RWPE1 (cell line): ENCODE measurements at regions not wholly inside any gene's neighbourhood (a gene's known extent, or its start where the extent isn't known, plus 50 kb on each side); places are given as distances from the start of the nearest gene placed in this dataset.

Experiments used
- CTCF ChIA-PET: fragments of 350-600 bp; sonication (Branson Sonifier 250); formaldehyde crosslinking; extraction: SDS; loops from one replicate; lab custom pipeline; 2021; lab: Yijun Ruan, JAX
- POLR2A ChIA-PET: fragments of 400-600 bp; formaldehyde crosslinking; extraction: SDS; loops from one replicate; lab custom pipeline; 2020; ENCODE audit warnings: antibody characterized with exemption; ENCODE audit not compliant: low non-redundant PET; lab: Yijun Ruan, JAX
- DNase-seq: peaks from one replicate; pipeline ENCODE4 v3.0.0; 2012; ENCODE audit warnings: low spot score
- H3K27ac ChIP-seq: fragments of 450-650 bp; 2 replicates; pipeline ENCODE4 v1.5.1; 2017
- TF ChIP-seq, protein P1 (sequence below): fragments of 450-650 bp; conservative IDR thresholded peaks from 2 replicates; pipeline ENCODE4 v1.5.1; 2017; ENCODE audit warnings: low read depth, mild to moderate bottlenecking

DNA sequence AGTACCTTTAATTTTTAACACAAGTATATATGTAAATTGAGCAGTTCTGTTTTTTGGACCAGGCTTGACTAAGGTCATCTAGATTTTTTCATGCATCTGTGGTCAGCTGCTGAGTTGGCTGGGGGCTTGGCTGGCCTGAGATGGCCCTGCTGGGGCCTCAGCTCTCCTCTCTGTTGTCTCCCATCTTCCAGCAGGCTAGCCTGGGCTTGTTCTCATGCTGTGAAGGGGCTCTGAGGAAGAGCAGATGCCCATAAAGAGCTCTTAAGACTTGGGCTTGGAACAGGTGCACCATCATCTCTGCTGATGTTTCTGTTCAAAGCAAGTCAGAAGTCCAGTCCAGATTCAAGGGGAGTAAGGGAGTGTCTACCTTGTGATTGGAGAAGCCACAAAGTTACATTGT lies 51.2 kb upstream of the TNR start:
- no peak for DNase-seq
- ChIA-PET POLR2A (no interaction called here), CTCF (interaction anchor here (0.7 kb wide), 1 partner anchor 45 kb away, joined by 4 read pairs; no protein-coding TSS in a partner anchor)
- TF ChIP-seq, protein P1, sequence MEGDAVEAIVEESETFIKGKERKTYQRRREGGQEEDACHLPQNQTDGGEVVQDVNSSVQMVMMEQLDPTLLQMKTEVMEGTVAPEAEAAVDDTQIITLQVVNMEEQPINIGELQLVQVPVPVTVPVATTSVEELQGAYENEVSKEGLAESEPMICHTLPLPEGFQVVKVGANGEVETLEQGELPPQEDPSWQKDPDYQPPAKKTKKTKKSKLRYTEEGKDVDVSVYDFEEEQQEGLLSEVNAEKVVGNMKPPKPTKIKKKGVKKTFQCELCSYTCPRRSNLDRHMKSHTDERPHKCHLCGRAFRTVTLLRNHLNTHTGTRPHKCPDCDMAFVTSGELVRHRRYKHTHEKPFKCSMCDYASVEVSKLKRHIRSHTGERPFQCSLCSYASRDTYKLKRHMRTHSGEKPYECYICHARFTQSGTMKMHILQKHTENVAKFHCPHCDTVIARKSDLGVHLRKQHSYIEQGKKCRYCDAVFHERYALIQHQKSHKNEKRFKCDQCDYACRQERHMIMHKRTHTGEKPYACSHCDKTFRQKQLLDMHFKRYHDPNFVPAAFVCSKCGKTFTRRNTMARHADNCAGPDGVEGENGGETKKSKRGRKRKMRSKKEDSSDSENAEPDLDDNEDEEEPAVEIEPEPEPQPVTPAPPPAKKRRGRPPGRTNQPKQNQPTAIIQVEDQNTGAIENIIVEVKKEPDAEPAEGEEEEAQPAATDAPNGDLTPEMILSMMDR = no peak
- no peak overlapping the region for H3K27ac ChIP-seq

DNA sequence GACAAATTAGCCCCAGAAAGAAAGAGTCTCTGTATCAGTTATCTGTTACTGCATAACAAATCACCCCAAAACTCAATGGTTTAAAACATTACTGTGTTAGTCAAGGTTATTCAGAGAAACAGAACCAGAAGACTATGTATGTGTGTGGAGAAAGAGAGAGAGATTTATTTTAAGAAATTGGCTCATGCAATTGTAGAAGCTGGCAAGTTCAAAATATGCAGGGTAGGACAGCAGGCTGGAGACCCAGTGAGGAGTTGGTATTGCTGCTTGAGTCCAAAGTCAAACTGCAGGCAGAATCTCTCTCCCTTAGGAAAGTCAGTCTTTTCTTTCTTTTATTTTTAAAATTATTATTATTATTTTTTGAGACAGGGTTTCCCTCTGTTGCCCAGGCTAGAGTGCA lies 50.2 kb upstream of the TNR start:
- POLR2A ChIA-PET = no interaction called here
- TF ChIP-seq, protein P1 = no peak
- H3K27ac ChIP-seq = no peak overlapping the region
- no peak for DNase-seq
- CTCF ChIA-PET = no interaction called here
